HG02642 (cell line): ENCODE measurements at regions not wholly inside any gene's neighbourhood (a gene's known extent, or its start where the extent isn't known, plus 50 kb on each side); places are given as distances from the start of the nearest gene placed in this dataset.
"Not testable (repeated sequence)": the region's sequence is repeated elsewhere in the genome, so short reads cannot be mapped to it uniquely, and the experiment has no call there.

Source experiments
- ATAC-seq: cut with Tn5 transposase; IDR thresholded peaks from one replicate; pipeline ENCODE4 v1.9.1; 2021; ENCODE audit warnings: mild to moderate bottlenecking; ENCODE audit not compliant: unreplicated experiment, poor library complexity

DNA sequence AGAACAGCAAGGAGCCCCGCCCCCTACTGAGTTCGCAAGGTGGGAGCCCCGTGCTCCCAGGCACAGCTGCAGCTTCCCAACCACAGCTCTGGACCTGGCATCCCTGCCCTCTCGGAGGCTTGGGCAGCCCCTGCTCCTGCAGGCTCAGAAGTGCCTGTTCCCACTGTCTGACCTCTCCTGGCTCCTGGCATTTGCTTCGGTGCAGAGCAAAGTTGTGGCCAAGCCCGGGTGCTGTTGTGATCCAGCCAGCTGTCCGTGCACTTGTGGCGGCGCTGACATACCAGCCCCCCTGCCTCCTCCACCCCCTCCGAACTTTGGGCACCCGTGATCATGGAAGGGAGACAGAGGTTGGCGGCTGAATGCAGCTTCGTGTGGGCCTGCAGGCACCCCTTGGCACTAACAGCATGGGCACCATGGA lies 1386.8 kb downstream of the PCDH9 start:
- no peak for ATAC-seq

DNA sequence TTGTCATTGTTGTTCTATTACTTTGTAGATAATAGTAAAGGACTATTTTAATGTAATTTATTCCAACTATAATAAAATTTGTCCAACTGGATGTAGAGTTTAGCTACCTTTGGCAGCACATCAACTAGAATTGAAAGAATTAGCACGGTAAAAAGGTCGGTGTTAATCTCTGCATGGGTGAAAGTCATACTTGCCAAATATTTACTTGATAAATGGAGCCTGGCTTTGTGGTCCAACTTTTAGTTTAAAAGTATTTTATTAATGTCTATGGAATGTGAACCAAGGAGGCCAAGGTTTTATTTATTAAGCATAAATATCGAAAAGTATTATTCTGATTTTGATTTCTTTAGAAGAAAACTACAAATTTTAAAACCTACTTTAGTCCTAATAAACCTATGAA lies 1389.0 kb downstream of the PCDH9 start:
- no peak for ATAC-seq

DNA sequence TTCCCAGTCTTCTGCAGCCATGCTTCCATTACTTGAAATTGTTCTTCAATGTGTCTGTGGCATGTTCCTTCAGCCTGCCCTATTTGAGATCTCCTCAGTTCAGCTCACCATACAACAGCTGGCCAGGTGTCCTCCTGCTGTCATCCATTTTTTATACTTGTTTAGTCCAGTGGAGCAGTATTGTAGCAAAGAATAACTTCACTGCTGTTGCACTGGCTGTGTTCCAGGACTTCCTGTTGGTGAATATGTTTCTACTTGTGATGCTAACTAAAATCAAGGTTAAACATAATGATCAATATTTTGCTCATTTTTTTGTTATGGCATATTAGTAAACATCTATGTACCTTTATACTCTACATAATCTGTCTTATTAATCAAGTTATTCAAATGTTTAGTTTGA lies 1394.1 kb downstream of the PCDH9 start:
- no peak for ATAC-seq

DNA sequence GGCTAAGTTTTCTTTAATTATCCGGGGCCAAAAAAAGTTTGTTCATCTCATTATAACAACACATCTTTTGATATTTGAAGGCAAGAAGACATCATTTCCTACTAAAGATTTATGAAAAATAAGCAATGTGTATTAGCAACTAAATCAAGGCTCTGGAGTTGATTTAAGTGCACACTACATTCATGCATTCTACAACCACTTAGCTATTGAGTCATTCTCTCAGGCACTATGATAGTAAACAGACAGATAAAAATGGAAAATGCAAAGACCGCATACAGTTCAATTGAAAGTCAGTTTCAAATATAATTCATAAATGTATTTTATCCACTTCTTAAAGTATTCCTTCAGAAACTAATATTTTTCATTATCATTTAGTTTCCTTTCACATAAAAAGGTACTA lies 1395.2 kb downstream of the PCDH9 start:
- no peak for ATAC-seq

DNA sequence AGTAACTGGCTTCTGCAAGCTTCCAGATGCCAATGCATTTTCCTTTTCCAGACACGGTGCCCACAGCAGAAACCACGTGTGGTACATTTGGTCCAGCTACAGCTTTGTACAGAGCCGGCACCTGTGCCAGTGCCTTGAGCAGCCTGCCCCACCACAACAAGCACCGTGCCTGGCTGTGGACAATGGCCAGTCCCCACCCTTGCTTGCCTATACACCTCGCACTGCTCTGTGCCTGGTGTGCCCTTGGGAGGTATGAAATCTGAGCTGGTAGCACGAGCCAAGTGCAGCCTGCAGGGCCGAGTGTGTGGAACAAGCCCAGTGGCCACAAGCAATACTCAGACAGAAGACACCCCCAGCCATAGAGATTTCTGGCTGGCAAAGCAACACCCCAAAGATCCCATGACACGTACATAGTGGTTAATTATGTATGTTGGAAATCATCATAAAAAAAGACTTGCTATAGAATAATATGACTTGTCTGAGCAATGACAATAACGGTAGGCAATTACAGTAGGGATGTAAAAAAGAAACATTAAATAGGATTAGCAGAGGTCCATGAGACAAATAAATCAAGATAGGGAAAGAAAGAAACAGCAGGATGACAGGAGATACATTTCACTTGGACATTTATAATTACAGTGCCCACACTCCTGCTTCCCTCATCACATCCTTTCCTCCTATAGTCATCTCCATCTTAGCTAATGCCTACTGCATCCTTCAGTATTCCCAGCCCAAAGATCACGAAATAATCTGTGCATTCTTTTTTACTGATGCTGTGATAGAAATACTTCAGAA lies 1399.5 kb downstream of the PCDH9 start:
- ATAC-seq, result no peak

DNA sequence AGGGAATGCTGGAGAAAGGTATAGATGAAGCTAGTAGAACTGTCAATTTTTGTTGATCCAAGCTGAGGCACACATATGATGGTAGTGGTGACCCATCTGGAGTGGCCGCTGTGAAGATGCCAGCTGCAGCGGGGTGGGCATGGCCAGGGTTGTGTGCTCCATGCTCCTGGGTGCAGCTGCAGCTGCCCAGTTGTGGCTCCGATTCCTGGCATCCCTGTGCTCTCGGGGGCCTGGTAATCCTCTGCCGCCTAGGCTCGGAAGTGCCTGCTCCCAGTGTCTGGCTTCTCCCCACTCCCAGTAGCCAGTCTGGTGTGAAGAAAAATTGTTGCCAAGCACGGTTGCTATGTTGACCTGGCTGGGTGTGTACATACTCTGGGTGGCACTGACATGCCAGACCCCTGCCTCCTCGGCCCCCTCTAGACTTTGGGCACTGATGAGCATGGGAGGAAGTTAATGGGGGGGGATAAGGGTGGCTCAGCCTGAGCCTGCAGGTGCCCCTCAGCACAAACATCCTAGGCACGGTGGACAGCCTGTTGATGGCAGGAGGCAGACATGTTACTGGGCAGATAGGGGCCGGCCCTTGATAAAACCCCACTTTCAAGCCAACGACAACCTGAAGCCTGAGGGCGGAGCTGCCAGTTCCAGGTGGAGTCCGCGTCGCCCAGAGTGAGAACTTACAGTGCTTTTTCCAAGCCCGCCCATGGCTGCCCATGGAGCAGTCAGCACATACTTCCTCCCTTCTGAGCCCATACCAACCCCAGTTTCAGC lies 1400.7 kb downstream of the PCDH9 start:
- no peak for ATAC-seq

DNA sequence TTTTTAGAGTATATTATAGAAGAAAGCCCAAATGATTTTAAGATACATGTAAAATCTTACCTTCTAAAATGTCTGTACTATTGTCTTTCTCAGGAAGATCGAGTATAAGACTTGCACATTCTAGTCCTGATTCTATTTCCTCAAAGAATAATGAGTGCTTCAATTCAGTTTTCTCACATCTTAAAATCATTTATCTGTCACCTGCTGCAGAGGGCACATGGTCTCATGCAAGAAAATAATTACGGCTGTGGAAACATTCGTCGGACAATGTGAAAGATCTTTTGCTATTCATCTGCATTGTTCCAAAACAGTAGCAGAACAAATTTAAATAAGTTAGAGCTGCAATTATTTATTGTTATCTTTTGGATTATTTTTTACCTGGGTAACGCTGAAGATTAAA lies 1403.5 kb downstream of the PCDH9 start:
- no peak for ATAC-seq

DNA sequence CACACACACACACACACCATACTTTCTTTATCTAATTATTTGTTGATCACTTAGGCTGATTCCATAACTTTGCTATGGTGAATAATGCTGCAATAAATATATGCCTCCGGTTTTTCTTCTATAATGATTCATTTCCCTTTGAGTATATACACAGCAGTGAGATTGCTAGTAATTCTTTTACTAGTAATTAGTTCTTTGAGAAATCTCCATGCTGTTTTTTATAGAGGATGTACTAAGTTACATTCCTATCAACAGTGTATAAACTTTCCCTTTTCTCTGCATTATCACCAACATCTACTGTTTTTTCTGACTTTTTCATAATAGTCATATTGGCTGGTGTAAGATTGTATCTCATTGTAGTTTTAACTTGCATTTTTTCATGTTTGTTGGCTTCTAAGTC lies 1405.1 kb downstream of the PCDH9 start:
- ATAC-seq, result no peak

DNA sequence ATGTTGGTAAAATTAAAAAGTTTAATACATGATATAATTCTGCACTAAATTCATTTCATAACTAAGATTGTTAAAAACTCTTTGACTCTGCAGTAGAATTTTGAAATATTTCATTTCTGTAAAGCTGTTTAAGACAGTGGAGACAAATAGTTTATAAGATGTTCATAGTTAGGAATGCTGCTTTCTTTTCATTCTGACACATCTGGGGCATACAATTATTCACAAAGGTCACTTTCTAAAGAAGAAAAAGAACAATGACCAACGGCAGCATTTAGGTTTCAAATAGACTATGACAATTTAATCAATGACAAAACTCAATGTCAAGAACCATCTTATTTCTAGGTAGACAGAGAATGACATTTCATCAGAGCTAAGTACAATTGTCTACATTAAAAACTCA lies 1422.1 kb downstream of the PCDH9 start:
- ATAC-seq, result no peak

DNA sequence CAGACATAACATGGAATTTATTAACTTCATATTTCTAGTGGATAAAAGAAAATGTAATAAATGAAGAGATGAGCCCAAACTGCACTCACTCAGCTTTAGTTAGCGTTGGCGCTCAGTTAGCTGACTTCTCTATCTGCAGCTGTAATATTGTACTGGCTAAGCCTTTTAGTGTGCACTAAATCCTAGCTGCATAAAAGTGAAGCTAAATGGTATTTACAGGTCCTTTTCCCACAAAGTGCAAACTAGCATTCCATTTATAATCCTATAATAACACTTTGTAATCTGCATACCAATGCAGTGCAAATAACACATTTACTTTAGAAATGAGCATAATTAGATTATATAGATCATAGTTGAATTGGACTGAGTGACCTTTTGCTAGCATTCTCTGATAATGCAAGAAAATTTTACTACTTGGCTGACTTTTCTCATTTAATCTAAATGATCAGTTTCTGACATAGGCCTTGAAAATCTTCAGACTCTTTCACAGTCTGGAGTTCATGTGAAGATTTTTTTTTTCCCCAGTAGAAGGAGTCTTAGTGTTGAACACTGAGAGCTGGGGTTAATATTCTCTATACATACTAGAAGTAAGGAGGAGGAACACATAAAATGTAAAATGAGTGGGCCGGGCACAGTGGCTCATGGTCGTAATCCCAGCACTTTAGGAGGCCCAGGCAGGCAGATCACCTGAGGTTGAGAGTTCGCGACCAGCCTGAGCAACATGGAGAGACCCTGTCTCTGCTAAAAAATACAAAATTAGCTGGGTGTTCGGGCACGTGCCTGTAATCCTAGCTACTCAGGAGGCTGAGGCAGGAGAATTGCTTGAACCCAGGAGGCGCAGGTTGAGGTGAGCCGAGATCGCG lies 1426.4 kb downstream of the PCDH9 start:
- ATAC-seq, result no peak

DNA sequence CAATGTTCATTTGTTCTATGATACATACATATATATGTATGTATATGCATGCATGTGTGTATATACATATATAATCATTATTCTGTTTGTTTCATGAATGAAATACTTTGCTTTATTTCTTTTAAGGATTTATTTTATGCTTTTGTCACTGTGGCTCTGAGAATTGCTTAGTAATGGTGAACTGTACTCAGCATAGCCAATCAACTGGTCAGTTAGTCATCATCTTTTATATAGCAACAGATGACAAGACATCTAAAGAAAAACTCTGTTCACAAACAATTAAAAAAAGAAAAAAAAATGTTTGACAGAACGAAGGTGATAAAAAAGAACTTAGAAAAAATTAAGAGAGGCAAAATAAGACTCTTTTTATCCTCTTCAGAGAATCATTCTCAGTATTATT lies 1440.3 kb downstream of the PCDH9 start:
- ATAC-seq, result no peak

DNA sequence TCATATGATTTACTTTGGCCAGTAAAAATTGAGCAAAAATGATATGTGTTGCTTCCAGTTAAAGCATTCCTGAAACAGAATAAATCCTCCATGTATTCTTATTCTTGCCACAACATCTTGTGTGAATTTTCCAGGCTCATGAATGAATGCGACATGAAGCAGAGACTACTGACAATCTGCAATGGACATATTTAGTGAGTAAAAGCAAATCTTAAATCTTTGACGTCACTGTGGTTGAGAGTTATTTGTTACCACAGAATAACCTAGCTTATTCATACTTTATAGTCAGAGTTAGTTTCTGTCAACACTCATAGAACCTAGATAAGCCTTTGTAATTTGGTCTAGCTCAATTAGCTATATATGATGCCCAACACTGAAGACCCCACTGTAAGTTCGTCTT lies 1443.1 kb downstream of the PCDH9 start:
- no peak for ATAC-seq

DNA sequence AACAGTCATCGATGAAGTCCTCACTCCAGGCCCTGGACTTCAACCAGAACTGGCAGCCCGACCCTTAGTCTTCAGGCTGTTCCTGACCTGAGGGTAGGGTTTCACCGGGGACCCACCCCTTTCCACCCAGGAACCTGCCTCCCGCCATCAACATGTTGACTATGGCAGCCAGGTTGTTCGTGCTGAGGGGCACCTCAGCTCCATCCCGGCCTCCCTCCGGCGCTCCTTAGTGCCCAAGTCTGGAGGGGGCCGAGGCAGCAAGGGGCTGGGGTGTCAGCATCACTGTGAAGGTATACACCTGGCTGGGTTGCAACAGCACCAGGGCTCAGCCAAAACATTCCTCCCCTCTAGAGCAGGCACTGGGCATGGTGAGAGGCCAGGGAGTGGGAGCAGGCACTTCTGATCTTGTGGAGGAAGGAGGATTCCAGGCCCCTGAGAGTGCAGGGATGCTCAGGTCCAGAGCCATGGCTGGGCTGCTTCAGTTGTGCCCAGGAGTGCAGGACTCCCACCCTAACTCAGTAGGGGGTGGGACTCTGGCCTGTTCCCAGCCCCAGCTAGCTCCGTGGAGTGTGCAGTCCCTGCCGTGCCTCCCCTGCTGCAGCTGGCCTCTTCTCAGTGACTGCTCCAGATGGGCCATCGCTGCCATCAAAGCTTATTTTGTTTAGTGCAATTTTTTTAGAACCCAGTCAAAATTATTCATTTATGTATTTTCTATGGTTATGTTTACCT lies 1445.9 kb downstream of the PCDH9 start:
- ATAC-seq, result no peak

DNA sequence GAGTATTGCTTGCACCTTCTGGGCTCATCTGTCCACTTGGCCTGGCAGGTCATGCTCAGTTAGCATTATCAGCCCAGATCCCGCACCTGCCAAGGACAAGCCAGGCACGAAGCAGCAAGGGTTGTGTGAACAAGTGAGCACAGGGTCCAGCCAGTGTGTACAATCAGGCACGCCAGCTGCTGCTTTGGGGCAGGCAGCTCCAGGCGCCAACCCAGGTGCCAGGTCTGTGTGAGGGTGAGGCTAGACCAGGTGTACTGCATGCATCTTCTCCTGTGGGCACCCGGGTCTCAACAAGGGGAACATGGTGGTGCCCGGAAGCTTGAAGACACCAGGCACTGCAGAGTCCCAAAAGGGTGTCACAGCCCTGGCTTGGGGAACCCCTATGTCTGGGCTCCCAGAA lies 1446.8 kb downstream of the PCDH9 start:
- no peak for ATAC-seq

DNA sequence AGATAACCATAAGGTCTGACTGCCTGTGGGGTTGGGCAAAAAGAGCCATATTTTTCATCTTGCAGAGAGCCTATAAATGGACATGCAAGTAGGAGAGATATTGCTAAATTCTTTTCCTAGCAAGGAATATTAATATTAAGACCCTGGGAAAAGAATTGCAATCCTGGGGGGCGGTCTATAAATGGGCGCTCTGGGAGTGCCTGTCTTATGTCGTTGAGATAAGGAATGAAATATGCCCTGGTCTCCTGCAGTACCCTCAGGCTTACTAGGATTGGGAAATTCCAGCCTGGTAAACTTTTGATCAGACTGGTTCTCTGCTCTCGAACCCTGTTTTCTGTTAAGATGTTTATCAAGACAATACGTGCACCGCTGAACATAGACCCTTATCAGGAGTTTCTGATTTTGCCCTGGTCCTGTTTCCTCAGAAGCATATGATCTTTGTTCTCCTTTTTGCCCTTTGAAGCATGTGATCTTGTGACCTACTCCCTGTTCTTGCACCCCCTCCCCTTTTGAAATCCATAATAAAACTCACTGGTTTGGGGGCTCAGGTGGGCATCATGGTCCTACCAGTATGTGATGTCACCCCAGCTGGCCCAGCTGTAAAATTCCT lies 1458.3 kb downstream of the PCDH9 start:
- ATAC-seq, result not testable (repeated sequence)

DNA sequence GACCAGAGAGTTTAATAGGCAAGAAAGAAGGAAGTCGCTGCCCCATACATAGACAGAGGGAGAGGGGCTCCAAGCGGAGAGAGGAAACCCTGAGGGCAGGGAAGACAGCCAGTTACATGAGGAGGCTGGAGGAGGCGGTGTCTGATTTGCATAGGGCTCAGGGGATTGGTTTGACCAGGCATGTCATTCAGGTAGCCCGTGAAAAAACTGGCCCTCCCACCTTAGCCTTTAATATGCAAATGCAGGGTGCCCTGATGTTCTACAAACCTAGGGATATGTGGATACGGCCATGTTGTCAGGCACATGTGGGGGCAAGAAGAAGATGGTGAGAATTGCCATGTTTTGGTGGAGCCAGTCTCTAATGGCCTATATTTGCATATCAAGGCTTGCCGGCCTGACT lies 1461.6 kb downstream of the PCDH9 start:
- no peak for ATAC-seq

DNA sequence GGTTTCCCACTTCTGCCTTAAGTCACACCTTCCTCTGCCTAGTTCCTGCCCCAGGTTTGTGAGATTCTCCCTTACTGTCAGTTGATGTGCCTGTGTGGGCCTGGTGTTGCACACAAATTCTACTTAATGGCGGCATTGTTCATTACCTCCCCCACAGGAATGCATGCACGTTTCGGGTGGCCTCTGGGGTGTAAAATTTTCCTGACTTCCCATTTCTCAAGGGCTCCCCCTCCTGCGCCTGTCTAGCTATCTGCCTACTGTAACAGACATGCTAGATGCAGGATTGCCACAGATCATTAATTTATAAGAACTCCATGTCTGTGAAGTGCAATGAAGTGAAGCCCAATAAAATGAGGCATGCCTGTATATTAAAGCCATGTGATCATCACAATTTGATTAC lies 1466.3 kb downstream of the PCDH9 start:
- no peak for ATAC-seq

DNA sequence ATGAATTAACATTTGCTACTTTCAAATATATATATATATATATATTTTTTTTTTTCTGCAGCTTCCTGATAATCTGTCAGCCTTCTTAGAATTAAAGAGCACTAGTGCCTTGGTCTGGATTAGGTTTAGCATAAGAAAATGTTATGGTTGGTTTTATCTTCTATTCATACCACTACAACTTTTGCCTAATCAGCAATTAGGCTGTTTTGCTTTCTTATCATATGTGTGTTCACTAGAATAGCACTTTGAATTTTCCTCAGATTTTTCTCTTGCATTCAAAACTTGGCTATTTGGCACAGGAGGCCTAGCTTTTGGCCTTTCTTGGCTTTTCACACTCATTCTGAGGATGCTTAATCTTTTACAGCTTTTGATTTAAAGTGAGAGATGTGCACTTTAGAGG lies 1468.1 kb downstream of the PCDH9 start:
- no peak for ATAC-seq

DNA sequence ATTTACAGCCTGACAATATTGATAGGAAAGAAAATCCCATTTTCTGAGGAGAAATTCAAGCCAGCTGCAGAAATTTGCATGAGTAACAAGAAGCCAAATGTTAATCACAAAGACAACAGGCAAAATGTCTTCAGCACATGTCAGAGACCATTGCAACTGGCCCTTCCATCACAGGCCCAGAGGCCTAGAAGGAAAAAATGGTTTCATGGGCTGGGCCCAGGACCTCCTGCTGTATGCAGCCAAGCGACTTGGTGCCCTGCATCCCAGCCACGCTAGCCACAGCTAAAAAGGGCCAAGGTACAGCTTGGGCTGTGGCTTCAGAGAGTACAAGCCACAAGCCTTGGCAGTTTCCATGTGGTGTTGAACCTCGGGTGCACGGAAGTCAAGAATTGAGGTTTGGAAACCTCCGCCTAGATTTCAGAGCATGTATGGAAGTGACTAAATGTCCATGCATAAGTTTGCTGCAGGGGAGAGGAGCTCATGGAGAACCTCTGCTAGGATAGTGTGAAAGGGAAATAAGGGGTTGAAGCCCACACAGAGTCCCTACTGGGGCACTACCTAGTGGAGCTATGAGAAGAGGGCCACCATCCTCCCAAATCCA lies 1474.0 kb downstream of the PCDH9 start:
- no peak for ATAC-seq
